GM12878 (cell line): ENCODE measurements at regions not wholly inside any gene's neighbourhood (a gene's known extent, or its start where the extent isn't known, plus 50 kb on each side); places are given as distances from the start of the nearest gene placed in this dataset.

Experiments used
- ATAC-seq: fragments of 200-7000 bp; cut with Tn5 transposase; 3 replicates; pipeline ENCODE4 v1.9.1; 2020; ENCODE audit warnings: mild to moderate bottlenecking, moderate library complexity
- BruUV-seq: library from RNA; stranded (reverse); fragments of 400-500 nt; replicated peaks from 2 replicates; lab custom pipeline; 2021; lab: Mats Ljungman, UMichigan
- CTCF ChIA-PET: fragments of 300-600 bp; sonication (Branson Sonifier 250); formaldehyde crosslinking; extraction: SDS; loops from one replicate; lab custom pipeline; 2021; ENCODE audit warnings: inconsistent platforms; lab: Yijun Ruan, JAX
- POLR2A ChIA-PET: fragments of 350-600 bp; formaldehyde crosslinking; extraction: SDS; loops from one replicate; lab custom pipeline; 2021; ENCODE audit warnings: inconsistent platforms; lab: Charles Lee
- RAD21 ChIA-PET: fragments of 300-600 bp; sonication (Branson Sonifier 250); formaldehyde crosslinking; loops from one replicate; lab custom pipeline; 2023; ENCODE audit warnings: antibody characterized with exemption; ENCODE audit not compliant: unreplicated experiment; lab: Charles Lee
- SMC1A ChIA-PET: fragments of 300-600 bp; sonication (Branson Sonifier 250); formaldehyde crosslinking; loops from one replicate; lab custom pipeline; 2023; ENCODE audit not compliant: unreplicated experiment, uncharacterized antibody; lab: Charles Lee
- DNase-seq: peaks from one replicate; pipeline ENCODE4 v3.0.0-alpha.2; 2011; ENCODE audit warnings: low read depth, low spot score
- FAIRE-seq: peaks from 3 replicates; lab custom pipeline; 2011; peaks lifted over from hg19 to GRCh38; lab: Jason Lieb, UNC
- H2AFZ ChIP-seq: 2 replicates; pipeline ENCODE4 v1.6.0; 2011; ENCODE audit warnings: low read depth, low read length, control low read depth; ENCODE audit not compliant: control insufficient read depth
- H3K27ac ChIP-seq: 2 replicates; pipeline ENCODE4 v1.5.1; 2011; ENCODE audit warnings: control low read depth; ENCODE audit not compliant: control insufficient read depth, insufficient read depth
- H3K27me3 ChIP-seq, 2 experiments: replicated peaks in 1 of 2; 2 replicates each; pipeline versions ENCODE4 v1.6.0 to v1.6.1; 2011; ENCODE audit warnings: low read length in 1 of 2; ENCODE audit not compliant: control insufficient read depth in 2 of 2, insufficient read depth in 2 of 2
- H3K36me3 ChIP-seq, 2 experiments: 2 replicates each; pipeline ENCODE4 v1.5.1; 2011; ENCODE audit warnings: low read length in 1 of 2; ENCODE audit not compliant: control insufficient read depth in 2 of 2, insufficient read depth in 2 of 2
- H3K4me1 ChIP-seq: 2 replicates; pipeline ENCODE4 v1.6.1; 2011; ENCODE audit warnings: mild to moderate bottlenecking, low read length, moderate library complexity, mixed read lengths; ENCODE audit not compliant: control insufficient read depth, insufficient read depth
- H3K4me2 ChIP-seq: 2 replicates; pipeline ENCODE4 v1.6.0; 2011; ENCODE audit warnings: control low read depth; ENCODE audit not compliant: control insufficient read depth, insufficient read depth
- H3K4me3 ChIP-seq: fragments of 200-600 bp; sonication (generic); 2 replicates; pipeline ENCODE4 v1.5.1; 2016
- H3K79me2 ChIP-seq: 2 replicates; pipeline ENCODE4 v1.6.0; 2011; ENCODE audit warnings: low read length; ENCODE audit not compliant: control insufficient read depth, insufficient read depth
- H3K9ac ChIP-seq: 2 replicates; pipeline ENCODE4 v1.8.0; 2011; ENCODE audit warnings: low read length, control low read depth, mixed read lengths; ENCODE audit not compliant: control insufficient read depth, insufficient read depth
- H3K9me3 ChIP-seq: replicated peaks from 3 replicates; pipeline ENCODE4 v1.5.1; 2011; ENCODE audit warnings: mild to moderate bottlenecking, low read length; ENCODE audit not compliant: control insufficient read depth, insufficient read depth
- H4K20me1 ChIP-seq: 2 replicates; pipeline ENCODE4 v1.6.0; 2011; ENCODE audit not compliant: control insufficient read depth, insufficient read depth
- IRF3 ChIP-seq: fragments of 450-650 bp; IDR thresholded peaks from 2 replicates; pipeline ENCODE4 v1.6.1; 2014; ENCODE audit warnings: mild to moderate bottlenecking
- PML ChIP-seq: IDR thresholded peaks from 2 replicates; pipeline ENCODE4 v1.6.1; 2012; ENCODE audit warnings: low read length, inconsistent platforms
- SPI1 ChIP-seq: IDR thresholded peaks from 2 replicates; pipeline ENCODE4 v1.6.1; 2011; ENCODE audit warnings: low read depth, mild to moderate bottlenecking, low read length, moderate library complexity, borderline replicate concordance; ENCODE audit not compliant: insufficient read depth
- STAT3 ChIP-seq: IDR thresholded peaks from 2 replicates; pipeline ENCODE4 v1.6.1; 2011; ENCODE audit warnings: low read depth, low read length, improper control_type of control experiment
- TAF1 ChIP-seq: IDR thresholded peaks from 2 replicates; pipeline ENCODE4 v1.6.1; 2011; ENCODE audit warnings: mild to moderate bottlenecking, low read depth, low read length, borderline replicate concordance
- WGBS: methylation state at CpG from one replicate; pipeline ENCODE4 v1.1.6; 2016; ENCODE audit warnings: low lambda C conversion rate; ENCODE audit not compliant: insufficient replicate concordance, insufficient coverage; ENCODE audit errors: missing lambda C conversion rate; 5-methylcytosine and 5-hydroxymethylcytosine counted together
- in situ Hi-C: fragments of 300-500 bp; cut with MboI; formaldehyde crosslinking; loops from 9 replicates; pipeline ENCODE4 v1.14.3; 2018; ENCODE audit warnings: mixed read lengths
- intact Hi-C: fragments of 100-400 bp; cut with micrococcal nuclease; formaldehyde crosslinking; loops from one replicate; pipeline ENCODE4 v1.14.2; 2022; ENCODE audit not compliant: unreplicated experiment

GRCh38 chr5:106727071-106727470 is 943.7 kb downstream of the EFNA5 start (continued):
- TF ChIP-seq TAF1 = no peak
- TF ChIP-seq PML = no peak
- TF ChIP-seq IRF3 = no peak
- no peak for TF ChIP-seq SPI1
- TF ChIP-seq, all 136 proteins: peak for 0

GRCh38 chr5:106720367-106720766 is 950.4 kb downstream of the EFNA5 start:
- H3K9ac ChIP-seq = no peak overlapping the region
- CTCF ChIA-PET = no interaction called here
- TF ChIP-seq STAT3 = no peak
- H3K4me2 ChIP-seq = no peak overlapping the region
- intact Hi-C loops = no loop called here
- DNase-seq = no peak
- ATAC-seq = no peak
- H3K36me3 ChIP-seq = no peaks in the 10 kb centered on the region
- FAIRE-seq = no peak
- H3K4me1 ChIP-seq = no peaks in the 10 kb centered on the region
- in situ Hi-C loops = no loop called here
- BruUV-seq = no TSS peak
- SMC1A ChIA-PET = no interaction called here
- WGBS = 3% methylated on average over 3 of the region's 3 CpGs
- no peak overlapping the region for H2AFZ ChIP-seq
- H4K20me1 ChIP-seq = no peaks in the 10 kb centered on the region
- POLR2A ChIA-PET = no interaction called here
- RAD21 ChIA-PET = no interaction called here
- no peaks in the 10 kb centered on the region for H3K27me3 ChIP-seq
- no peak overlapping the region for H3K27ac ChIP-seq
- no peaks in the 10 kb centered on the region for H3K79me2 ChIP-seq
- H3K9me3 ChIP-seq = no peaks in the 10 kb centered on the region
- H3K4me3 ChIP-seq = no peak overlapping the region
